Adrenal gland (tissue), 9 donors: ENCODE measurements at regions not wholly inside any gene's neighbourhood (a gene's known extent, or its start where the extent isn't known, plus 50 kb on each side); places are given as distances from the start of the nearest gene placed in this dataset.

Source experiments
- DNase-seq, 7 donors: peaks; one replicate each; pipeline ENCODE4 v3.0.0-alpha.2; 2019 to 2020
- H3K27ac ChIP-seq, 5 donors: fragments of 200-600 bp; sonication (generic) in 4 of 5; 1 replicate in 3 of 5; 2 replicates in 2 of 5; pipeline versions ENCODE4 v1.5.1 to v1.8.0; 2016 to 2020; ENCODE audit warnings: mild to moderate bottlenecking in 1 of 5
- H3K27me3 ChIP-seq: fragments of 200-600 bp; 2 replicates; pipeline ENCODE4 v1.8.0; 2021
- H3K36me3 ChIP-seq, 2 donors: fragments of 200-600 bp; replicated peaks in 1 of 2; 1 replicate in 1 of 2; 2 replicates in 1 of 2; pipeline versions ENCODE4 v1.5.1 to v1.8.0; 2018 to 2022
- H3K4me1 ChIP-seq, 2 donors: fragments of 200-600 bp; replicated peaks in 1 of 2; 1 replicate in 1 of 2; 2 replicates in 1 of 2; pipeline versions ENCODE4 v1.5.1 to v1.8.0; 2018 to 2021
- H3K4me3 ChIP-seq, 4 donors: fragments of 200-600 bp; sonication (generic) in 3 of 4; one replicate each; pipeline ENCODE4 v1.5.1; 2016 to 2018
- H3K9me3 ChIP-seq, 3 donors: fragments of 200-600 bp; sonication (generic) in 1 of 3; replicated peaks in 1 of 3; 1 replicate in 2 of 3; 2 replicates in 1 of 3; pipeline versions ENCODE4 v1.5.1 to v1.8.0; 2016 to 2021
- POLR2A ChIP-seq, 2 donors: fragments of 450-650 bp; IDR thresholded peaks; one replicate each; pipeline ENCODE4 v1.6.1; 2017; ENCODE audit warnings: antibody characterized with exemption in 2 of 2, mild to moderate bottlenecking in 2 of 2, moderate library complexity in 1 of 2
- WGBS, 4 donors: extraction: QIAGEN DNeasy Blood & Tissue Kit in 2 of 4; methylation state at CpG; one replicate each; pipeline versions ENCODE4 v1.1.5 to v1.1.7; 2013 to 2017; 5-methylcytosine and 5-hydroxymethylcytosine counted together
- intact Hi-C, 2 donors: fragments of 100-400 bp; cut with DNase I; formaldehyde crosslinking; loops; one replicate each; pipeline versions ENCODE4 v1.14.1 to v1.15.0; 2022 to 2023
- TF ChIP-seq, protein P1 (sequence below), 6 experiments: fragments of 450-650 bp in 4 of 6; fragments of 200-600 bp in 2 of 6; sonication (generic) in 1 of 6; IDR thresholded peaks; 1 replicate in 5 of 6; 2 replicates in 1 of 6; pipeline versions ENCODE4 v1.5.1 to v1.8.0; 2016 to 2021; ENCODE audit warnings: antibody characterized with exemption in 6 of 6, mild to moderate bottlenecking in 2 of 6, moderate library complexity in 1 of 6
- donor health status: healthy with polysubstance abuse.
- donor health status: Bipolar disorder and iron deficiency.
- donor health status: DM: yes; HTN: yes; CAD: no.
- donor health status: DM: no; HTN: no; CAD: no.
- donor health status: DM: no; HTN: no; CAD: no.

DNA sequence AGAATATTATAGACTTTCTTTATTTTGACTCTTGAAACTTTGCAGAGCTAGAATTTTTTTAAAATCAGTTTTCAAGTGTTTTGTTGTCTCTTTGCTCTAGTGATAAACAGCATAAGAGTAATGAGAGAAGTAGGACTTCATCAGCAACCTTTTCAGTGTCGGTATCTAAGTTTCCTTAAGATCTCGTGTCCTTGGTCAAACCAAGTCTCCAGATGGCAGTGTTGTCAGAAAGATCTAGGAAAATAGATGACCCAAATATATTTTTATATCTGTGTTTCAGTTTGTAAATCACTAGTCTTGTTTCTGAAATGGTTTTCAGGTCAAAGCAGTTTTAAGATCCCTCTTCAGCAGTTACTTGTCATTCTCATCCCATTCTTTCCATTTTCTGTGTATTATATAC lies 438.3 kb downstream of the RAPGEF2 start:
- intact Hi-C loops: no loop called here
- H3K4me1 ChIP-seq: peaks cover 3 to 28% of the 10 kb centered on the region in 2 donors
- peaks cover 0 to 4% (median 1%) of the 10 kb centered on the region in 3 donors for H3K9me3 ChIP-seq
- 39 to 44% (median 39%) methylated on average over 2 of the region's 2 CpGs for WGBS, 4 donors
- H3K36me3 ChIP-seq: no peaks in the 10 kb centered on the region
- H3K27me3 ChIP-seq: no peaks in the 10 kb centered on the region
- H3K27ac ChIP-seq: peak overlapping the region in 1 of 5 donors; percentile 0
- no peak overlapping the region for H3K4me3 ChIP-seq
- no peak for TF ChIP-seq POLR2A (IDR thresholded peaks at IDR 0.05)
- TF ChIP-seq, protein P1, sequence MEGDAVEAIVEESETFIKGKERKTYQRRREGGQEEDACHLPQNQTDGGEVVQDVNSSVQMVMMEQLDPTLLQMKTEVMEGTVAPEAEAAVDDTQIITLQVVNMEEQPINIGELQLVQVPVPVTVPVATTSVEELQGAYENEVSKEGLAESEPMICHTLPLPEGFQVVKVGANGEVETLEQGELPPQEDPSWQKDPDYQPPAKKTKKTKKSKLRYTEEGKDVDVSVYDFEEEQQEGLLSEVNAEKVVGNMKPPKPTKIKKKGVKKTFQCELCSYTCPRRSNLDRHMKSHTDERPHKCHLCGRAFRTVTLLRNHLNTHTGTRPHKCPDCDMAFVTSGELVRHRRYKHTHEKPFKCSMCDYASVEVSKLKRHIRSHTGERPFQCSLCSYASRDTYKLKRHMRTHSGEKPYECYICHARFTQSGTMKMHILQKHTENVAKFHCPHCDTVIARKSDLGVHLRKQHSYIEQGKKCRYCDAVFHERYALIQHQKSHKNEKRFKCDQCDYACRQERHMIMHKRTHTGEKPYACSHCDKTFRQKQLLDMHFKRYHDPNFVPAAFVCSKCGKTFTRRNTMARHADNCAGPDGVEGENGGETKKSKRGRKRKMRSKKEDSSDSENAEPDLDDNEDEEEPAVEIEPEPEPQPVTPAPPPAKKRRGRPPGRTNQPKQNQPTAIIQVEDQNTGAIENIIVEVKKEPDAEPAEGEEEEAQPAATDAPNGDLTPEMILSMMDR (IDR thresholded peaks at IDR 0.05): no peak
- no peak for DNase-seq

DNA sequence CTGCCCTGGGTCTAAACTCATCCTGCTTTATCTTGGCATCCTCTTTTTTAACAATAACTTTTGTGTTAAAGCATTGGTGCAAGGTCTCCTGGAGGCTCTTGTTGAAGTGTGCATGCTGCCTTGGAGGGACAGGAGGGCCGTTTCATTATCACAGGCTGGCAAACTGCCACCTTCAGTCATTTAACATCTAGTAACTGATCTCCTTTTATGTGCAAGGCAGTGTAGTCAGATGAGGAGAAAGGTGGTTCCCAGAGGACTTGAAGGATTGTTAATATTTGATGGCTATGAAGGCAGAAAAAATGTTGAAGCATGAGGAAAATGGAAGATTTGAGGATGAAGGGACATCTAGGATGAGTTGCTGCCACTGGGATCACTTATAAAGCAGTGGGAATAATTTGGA lies 439.4 kb downstream of the RAPGEF2 start:
- intact Hi-C loops: no loop called here
- H3K4me1 ChIP-seq: peaks cover 3 to 28% of the 10 kb centered on the region in 2 donors
- DNase-seq: peak in 2 of 7 donors; percentile 16 to 20
- no peak for TF ChIP-seq POLR2A (IDR thresholded peaks at IDR 0.05)
- TF ChIP-seq, protein P1 (IDR thresholded peaks at IDR 0.05): no peak
- H3K36me3 ChIP-seq: no peaks in the 10 kb centered on the region
- 0 to 14% (median 11%) methylated on average over 1 of the region's 1 CpG for WGBS, 4 donors
- H3K27me3 ChIP-seq: no peaks in the 10 kb centered on the region
- no peaks in the 10 kb centered on the region for H3K9me3 ChIP-seq
- H3K4me3 ChIP-seq: no peak overlapping the region
- H3K27ac ChIP-seq: no peak overlapping the region

DNA sequence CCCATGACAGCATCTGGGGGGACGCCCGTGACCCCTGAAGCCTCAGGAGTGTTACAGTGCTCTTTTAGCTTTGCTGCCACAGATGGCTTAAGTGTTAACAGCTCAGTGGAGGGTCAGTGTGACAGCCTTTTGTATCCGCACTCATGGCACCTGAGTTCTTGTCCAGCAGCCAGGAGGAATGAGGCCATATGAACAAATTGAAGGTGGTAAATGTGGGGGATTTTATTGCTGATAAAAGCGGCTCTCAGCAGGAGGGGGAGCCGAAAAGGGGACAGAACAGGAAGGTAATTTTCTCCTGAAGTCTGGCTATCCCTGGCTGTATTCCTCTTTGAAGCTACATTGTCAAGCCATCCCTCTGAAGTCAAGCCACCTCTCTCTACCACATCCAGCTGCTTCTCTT lies 441.0 kb downstream of the RAPGEF2 start:
- TF ChIP-seq POLR2A (IDR thresholded peaks at IDR 0.05): no peak
- TF ChIP-seq, protein P1 (IDR thresholded peaks at IDR 0.05): no peak
- no peak overlapping the region for H3K27ac ChIP-seq
- intact Hi-C loops: no loop called here
- H3K9me3 ChIP-seq: no peaks in the 10 kb centered on the region
- WGBS, 4 donors: 72 to 86% (median 83%) methylated on average over 3 to 5 of the region's 5 CpGs
- DNase-seq: no peak
- peaks cover 3 to 28% of the 10 kb centered on the region in 2 donors for H3K4me1 ChIP-seq
- H3K27me3 ChIP-seq: no peaks in the 10 kb centered on the region
- H3K4me3 ChIP-seq: no peak overlapping the region
- H3K36me3 ChIP-seq: no peaks in the 10 kb centered on the region

DNA sequence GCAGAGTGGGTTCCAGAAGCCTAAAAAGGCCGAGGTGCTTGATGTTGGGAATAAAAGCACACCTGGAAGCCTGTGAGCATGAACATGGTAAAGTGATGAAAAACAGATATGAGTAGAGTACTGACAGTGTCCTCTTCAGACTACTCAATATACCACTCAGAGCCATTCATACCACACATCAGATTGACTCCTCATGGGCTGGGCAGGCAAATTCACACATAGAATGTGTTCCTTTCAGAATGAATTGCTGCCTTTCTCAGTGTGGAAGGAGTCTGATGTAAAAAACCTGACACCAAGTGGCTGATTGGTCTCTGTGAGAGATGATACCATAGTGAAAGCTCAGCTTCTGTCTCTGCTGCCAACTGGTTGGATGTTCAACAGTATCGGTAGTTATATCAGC lies 442.7 kb downstream of the RAPGEF2 start:
- Histone ChIP-seq H3K9me3 (no peaks in the 10 kb centered on the region), H3K27me3 (no peaks in the 10 kb centered on the region), H3K27ac (no peak overlapping the region), H3K4me1 (peaks cover 0 to 17% of the 10 kb centered on the region in 2 donors), H3K36me3 (no peaks in the 10 kb centered on the region), H3K4me3 (no peak overlapping the region)
- intact Hi-C loops: no loop called here
- DNase-seq: no peak
- WGBS, 4 donors: 88 to 97% (median 93%) methylated on average over 2 of the region's 2 CpGs
- TF ChIP-seq POLR2A (IDR thresholded peaks at IDR 0.05): no peak
- TF ChIP-seq, protein P1 (IDR thresholded peaks at IDR 0.05): no peak
